ENCODE measurements at regions not wholly inside any gene's neighbourhood (a gene's known extent, or its start where the extent isn't known, plus 50 kb on each side); places are given as distances from the start of the nearest gene placed in this dataset.

GRCh38 chr3:21049334-21050062 is 701.5 kb downstream of the ZNF385D start:
- H4K8ac ChIP-seq (ENCODE audit: low read depth in 2 of 2, low read length in 2 of 2), result no peak overlapping the region
- H3K27me3 ChIP-seq (ENCODE audit: control insufficient read depth, insufficient read depth, low read length), result no peaks in the 10 kb centered on the region
- intact Hi-C loops (cut with micrococcal nuclease) (no loop called here), dilution Hi-C loops (cut with HindIII; ENCODE audit: low sequenced_read_pairs, unreplicated experiment) (no loop called here), in situ Hi-C loops (cut with MboI; ENCODE audit: low sequenced_read_pairs) (no loop called here)
- no peaks in the 10 kb centered on the region for H3K9me1 ChIP-seq (ENCODE audit: insufficient read depth, low read length)
- no peak overlapping the region for H3K27ac ChIP-seq (ENCODE audit: insufficient read depth, low read length)
- no peaks in the 10 kb centered on the region for H4K20me1 ChIP-seq (ENCODE audit: insufficient read depth, low read length)
- H2AK9ac ChIP-seq (replicated peaks; ENCODE audit: low read depth, low read length, poor library complexity), result no peak overlapping the region
- H3K9me3 ChIP-seq (ENCODE audit: control insufficient read depth, insufficient read depth, low read length), result peaks cover 2% of the 10 kb centered on the region; the same call in 1 of the 2 replicates
- POLR2A ChIA-PET (ENCODE audit: unreplicated experiment), result no interaction called here
- CTCF ChIA-PET, result no interaction called here
- H3K4me1 ChIP-seq (ENCODE audit: control insufficient read depth, insufficient read depth, low read length), result no peaks in the 10 kb centered on the region
- no peak overlapping the region for H3K56ac ChIP-seq (ENCODE audit: extremely low read depth, insufficient read depth, low read length)
- no peak overlapping the region for H3K18ac ChIP-seq (ENCODE audit: low read depth, low read length)
- H3K23ac ChIP-seq (ENCODE audit: low read depth, low read length), result no peak overlapping the region
- no peak overlapping the region for H3K14ac ChIP-seq (replicated peaks; ENCODE audit: low read depth, low read length)
- BruUV-seq (replicated peaks), result no TSS peak
- no peaks in the 10 kb centered on the region for H3K79me1 ChIP-seq (ENCODE audit: low read depth in 1 of 2, low read length in 2 of 2)
- TF ChIP-seq BHLHE40 (IDR thresholded peaks at IDR 0.05; ENCODE audit: low read depth, low read length), result no peak
- TF ChIP-seq CEBPB (IDR thresholded peaks at IDR 0.05; ENCODE audit: low read depth, low read length), result no peak
- no peak for TF ChIP-seq RFX5 (IDR thresholded peaks at IDR 0.05; ENCODE audit: low read depth, low read length)
- TF ChIP-seq USF2 (IDR thresholded peaks at IDR 0.05; ENCODE audit: low read depth, low read length), result no peak
- no peak for TF ChIP-seq FOS (IDR thresholded peaks at IDR 0.05; ENCODE audit: low read depth, low read length)
- TF ChIP-seq MAZ (IDR thresholded peaks at IDR 0.05; ENCODE audit: borderline replicate concordance, low read depth, low read length), result no peak
- WGBS, 2 experiments (ENCODE audit: extremely low coverage in 2 of 2, insufficient read length in 1 of 2), result no CpG with 5 or more reads among the region's 7 CpGs
- ATAC-seq (ENCODE audit: low read depth), result no peak
- no peak overlapping the region for H2AFZ ChIP-seq (replicated peaks; ENCODE audit: low read length, poor library complexity)
- H4K5ac ChIP-seq (ENCODE audit: low read depth, low read length), result no peak overlapping the region
- no peak overlapping the region for H3K4me3 ChIP-seq (ENCODE audit: insufficient read depth, low read depth, low read length)
- H3K36me3 ChIP-seq (ENCODE audit: control insufficient read depth, insufficient read depth, low read length), result no peaks in the 10 kb centered on the region
- DNase-seq, result no peak
- no peak overlapping the region for H3K9ac ChIP-seq (ENCODE audit: low read depth, low read length)
- no peak overlapping the region for H4K91ac ChIP-seq (ENCODE audit: insufficient read depth, low read depth, low read length)
- H3K4ac ChIP-seq (ENCODE audit: low read depth, low read length), result no peak overlapping the region
- H2BK120ac ChIP-seq (ENCODE audit: low read depth, low read length), result no peak overlapping the region
- no peak overlapping the region for H2BK5ac ChIP-seq (ENCODE audit: low read depth, low read length, poor library complexity, severe bottlenecking)
- no peak overlapping the region for H2BK15ac ChIP-seq (ENCODE audit: low read depth, low read length)
- H3K4me2 ChIP-seq (ENCODE audit: low read depth, low read length), result no peak overlapping the region
- no peak overlapping the region for H2BK20ac ChIP-seq (ENCODE audit: low read depth, low read length)
- no peak overlapping the region for H2AK5ac ChIP-seq (ENCODE audit: low read depth, low read length)
